Neural progenitor cell (in vitro differentiated cells): ENCODE measurements at regions not wholly inside any gene's neighbourhood (a gene's known extent, or its start where the extent isn't known, plus 50 kb on each side); places are given as distances from the start of the nearest gene placed in this dataset.

ENCODE experiments used
- CTCF ChIP-seq: fragments of 200-600 bp; sonication (generic); IDR thresholded peaks from 2 replicates; pipeline ENCODE4 v1.5.1; 2017; ENCODE audit warnings: antibody characterized with exemption, mild to moderate bottlenecking
- EZH2 ChIP-seq: fragments of 200-600 bp; sonication (generic); IDR thresholded peaks from 2 replicates; pipeline ENCODE4 v1.6.1; 2017; ENCODE audit warnings: antibody characterized with exemption, mild to moderate bottlenecking, moderate library complexity
- EZH2phosphoT487 ChIP-seq: fragments of 200-600 bp; sonication (generic); IDR thresholded peaks from 2 replicates; pipeline ENCODE4 v1.6.1; 2017; ENCODE audit warnings: antibody characterized with exemption

- TF ChIP-seq CTCF, result no peak
- no peak for TF ChIP-seq EZH2
- TF ChIP-seq EZH2phosphoT487, result no peak
Observed at GRCh38 chr10:52632591-52632990, 140.0 kb downstream of the MBL2 start.
